PC-3 (cell line): ENCODE measurements at regions not wholly inside any gene's neighbourhood (a gene's known extent, or its start where the extent isn't known, plus 50 kb on each side); places are given as distances from the start of the nearest gene placed in this dataset.

Source experiments
- ATAC-seq: fragments of 200-7000 bp; cut with Tn5 transposase; 2 replicates; pipeline ENCODE4 v1.9.1; 2020; ENCODE audit warnings: mild to moderate bottlenecking, moderate library complexity
- BruUV-seq: library from RNA; stranded (reverse); fragments of 400-500 nt; replicated peaks from 2 replicates; lab custom pipeline; 2021; lab: Mats Ljungman, UMichigan
- CTCF ChIA-PET: fragments of 300-600 bp; sonication (Branson Sonifier 250); formaldehyde crosslinking; loops from one replicate; lab custom pipeline; 2022; ENCODE audit warnings: antibody characterized with exemption; lab: Charles Lee
- POLR2A ChIA-PET: fragments of 300-600 bp; sonication (Branson Sonifier 250); formaldehyde crosslinking; loops from one replicate; lab custom pipeline; 2022; ENCODE audit warnings: antibody characterized with exemption; ENCODE audit not compliant: unreplicated experiment; lab: Charles Lee
- DNase-seq: peaks from one replicate; pipeline ENCODE4 v3.0.0-alpha.2; 2015
- H2AFZ ChIP-seq: fragments of 300-600 bp; sonication (generic); 2 replicates; pipeline ENCODE4 v1.6.0; 2016; ENCODE audit warnings: antibody characterized with exemption, low read length
- H3F3A ChIP-seq: fragments of 300-600 bp; sonication (generic); one replicate; pipeline ENCODE4 v1.6.0; 2017; ENCODE audit warnings: antibody characterized with exemption, low read length, control low read depth, mild to moderate bottlenecking; ENCODE audit not compliant: unreplicated experiment
- H3K27ac ChIP-seq: fragments of 300-600 bp; sonication (generic); 2 replicates; pipeline ENCODE4 v1.5.1; 2016; ENCODE audit warnings: mild to moderate bottlenecking, low read length
- H3K27me3 ChIP-seq: fragments of 300-600 bp; sonication (generic); 2 replicates; pipeline ENCODE4 v1.6.1; 2016; ENCODE audit warnings: low read length, mixed read lengths
- H3K36me3 ChIP-seq: fragments of 300-600 bp; sonication (generic); 2 replicates; pipeline ENCODE4 v1.6.1; 2016; ENCODE audit warnings: low read depth, mixed run types, low read length, mixed read lengths
- H3K4me1 ChIP-seq: fragments of 300-600 bp; sonication (generic); 2 replicates; pipeline ENCODE4 v1.5.1; 2016; ENCODE audit warnings: low read length; ENCODE audit not compliant: insufficient read depth
- H3K4me2 ChIP-seq: fragments of 300-600 bp; sonication (generic); 2 replicates; pipeline ENCODE4 v1.6.0; 2016; ENCODE audit warnings: low read length
- H3K4me3 ChIP-seq: fragments of 300-600 bp; sonication (generic); 2 replicates; pipeline ENCODE4 v1.5.1; 2016; ENCODE audit warnings: mild to moderate bottlenecking, low read length, mixed read lengths
- H3K79me2 ChIP-seq: fragments of 300-600 bp; sonication (generic); 2 replicates; pipeline ENCODE4 v1.6.1; 2017; ENCODE audit warnings: low read length, mixed read lengths
- H3K9ac ChIP-seq: fragments of 300-600 bp; sonication (generic); 2 replicates; pipeline ENCODE4 v1.6.0; 2016; ENCODE audit warnings: mild to moderate bottlenecking, low read length
- H3K9me2 ChIP-seq: fragments of 300-600 bp; sonication (generic); replicated peaks from 2 replicates; pipeline ENCODE4 v1.6.1; 2016; ENCODE audit warnings: mixed run types, low read length, mixed read lengths
- H3K9me3 ChIP-seq: fragments of 300-600 bp; sonication (generic); 2 replicates; pipeline ENCODE4 v1.6.1; 2016; ENCODE audit warnings: low read length, mixed read lengths
- H4K20me1 ChIP-seq: fragments of 300-600 bp; sonication (generic); 2 replicates; pipeline ENCODE4 v1.6.1; 2016; ENCODE audit warnings: low read length, mixed read lengths
- EZH2 ChIP-seq: fragments of 300-600 bp; sonication (generic); IDR thresholded peaks from one replicate; pipeline ENCODE4 v1.6.1; 2017; ENCODE audit warnings: antibody characterized with exemption, mild to moderate bottlenecking, low read length; ENCODE audit not compliant: unreplicated experiment
- EZH2phosphoT487 ChIP-seq: fragments of 300-600 bp; sonication (generic); IDR thresholded peaks from 2 replicates; pipeline ENCODE4 v1.6.1; 2018; ENCODE audit warnings: mild to moderate bottlenecking, antibody characterized with exemption, low read length, borderline replicate concordance
- intact Hi-C: fragments of 100-400 bp; cut with micrococcal nuclease; formaldehyde crosslinking; loops from 2 replicates; pipeline ENCODE4 v1.9.0; 2023
- TF ChIP-seq, protein P1 (sequence below): fragments of 300-600 bp; sonication (generic); conservative IDR thresholded peaks from 2 replicates; pipeline ENCODE4 v1.5.1; 2017; ENCODE audit warnings: antibody characterized with exemption, low read depth, mild to moderate bottlenecking, low read length

DNA sequence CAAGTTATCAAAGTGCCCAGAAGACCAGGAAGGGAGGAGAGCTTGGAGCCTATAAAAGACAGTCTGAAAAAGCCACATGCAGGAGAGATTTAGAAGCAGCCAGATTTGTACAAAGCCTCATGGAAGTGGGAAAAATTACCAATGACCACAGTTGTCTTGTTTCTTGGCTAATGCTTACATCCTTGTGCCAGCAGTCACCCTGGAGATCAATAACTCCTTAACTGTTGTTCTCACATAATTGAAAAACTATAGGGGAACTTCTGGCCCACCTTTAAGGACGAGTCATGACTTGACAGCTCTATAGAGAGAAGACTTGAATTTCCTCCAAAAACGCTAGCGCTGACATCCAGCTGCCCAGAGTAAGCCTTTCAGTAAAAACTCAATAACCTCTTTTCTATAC is 313.1 kb downstream of the GALC start:
- Histone ChIP-seq H3K4me2 (no peak overlapping the region), H2AFZ (no peak overlapping the region), H3K9me2 (no peaks in the 10 kb centered on the region), H3K27ac (no peak overlapping the region), H3K4me1 (no peaks in the 10 kb centered on the region), H3K36me3 (no peaks in the 10 kb centered on the region), H3K4me3 (no peak overlapping the region), H3F3A (no peaks in the 10 kb centered on the region), H3K9ac (no peak overlapping the region), H3K9me3 (peaks cover 5% of the 10 kb centered on the region; the same call in 1 of the 2 replicates), H3K79me2 (no peaks in the 10 kb centered on the region), H4K20me1 (no peaks in the 10 kb centered on the region), H3K27me3 (no peaks in the 10 kb centered on the region)
- BruUV-seq: no TSS peak
- ChIA-PET CTCF (no interaction called here), POLR2A (no interaction called here)
- intact Hi-C loops: no loop called here
- no peak for DNase-seq
- ATAC-seq: no peak
- TF ChIP-seq EZH2phosphoT487 (no peak), EZH2 (no peak)
- TF ChIP-seq, protein P1, sequence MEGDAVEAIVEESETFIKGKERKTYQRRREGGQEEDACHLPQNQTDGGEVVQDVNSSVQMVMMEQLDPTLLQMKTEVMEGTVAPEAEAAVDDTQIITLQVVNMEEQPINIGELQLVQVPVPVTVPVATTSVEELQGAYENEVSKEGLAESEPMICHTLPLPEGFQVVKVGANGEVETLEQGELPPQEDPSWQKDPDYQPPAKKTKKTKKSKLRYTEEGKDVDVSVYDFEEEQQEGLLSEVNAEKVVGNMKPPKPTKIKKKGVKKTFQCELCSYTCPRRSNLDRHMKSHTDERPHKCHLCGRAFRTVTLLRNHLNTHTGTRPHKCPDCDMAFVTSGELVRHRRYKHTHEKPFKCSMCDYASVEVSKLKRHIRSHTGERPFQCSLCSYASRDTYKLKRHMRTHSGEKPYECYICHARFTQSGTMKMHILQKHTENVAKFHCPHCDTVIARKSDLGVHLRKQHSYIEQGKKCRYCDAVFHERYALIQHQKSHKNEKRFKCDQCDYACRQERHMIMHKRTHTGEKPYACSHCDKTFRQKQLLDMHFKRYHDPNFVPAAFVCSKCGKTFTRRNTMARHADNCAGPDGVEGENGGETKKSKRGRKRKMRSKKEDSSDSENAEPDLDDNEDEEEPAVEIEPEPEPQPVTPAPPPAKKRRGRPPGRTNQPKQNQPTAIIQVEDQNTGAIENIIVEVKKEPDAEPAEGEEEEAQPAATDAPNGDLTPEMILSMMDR: no peak

DNA sequence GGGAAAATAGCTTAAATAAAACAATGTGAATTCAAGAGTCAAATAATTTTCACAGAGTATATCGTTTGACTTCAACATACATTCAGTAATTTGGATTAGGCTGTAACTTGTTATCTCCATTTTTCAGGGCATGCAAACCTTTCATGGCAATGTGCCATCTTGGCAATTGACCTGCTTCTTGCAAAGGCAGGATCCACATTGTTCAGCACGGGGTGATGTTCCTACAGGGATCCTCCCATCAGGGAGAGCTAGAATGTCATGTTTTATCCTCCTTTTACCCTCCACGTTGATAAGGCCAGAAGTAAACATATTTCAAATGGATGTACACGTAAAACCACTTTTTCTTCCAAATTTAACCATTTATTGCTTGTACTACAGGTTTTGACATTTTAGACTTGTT is 314.4 kb downstream of the GALC start:
- CTCF ChIA-PET: no interaction called here
- H3K27ac ChIP-seq: no peak overlapping the region
- no TSS peak for BruUV-seq

DNA sequence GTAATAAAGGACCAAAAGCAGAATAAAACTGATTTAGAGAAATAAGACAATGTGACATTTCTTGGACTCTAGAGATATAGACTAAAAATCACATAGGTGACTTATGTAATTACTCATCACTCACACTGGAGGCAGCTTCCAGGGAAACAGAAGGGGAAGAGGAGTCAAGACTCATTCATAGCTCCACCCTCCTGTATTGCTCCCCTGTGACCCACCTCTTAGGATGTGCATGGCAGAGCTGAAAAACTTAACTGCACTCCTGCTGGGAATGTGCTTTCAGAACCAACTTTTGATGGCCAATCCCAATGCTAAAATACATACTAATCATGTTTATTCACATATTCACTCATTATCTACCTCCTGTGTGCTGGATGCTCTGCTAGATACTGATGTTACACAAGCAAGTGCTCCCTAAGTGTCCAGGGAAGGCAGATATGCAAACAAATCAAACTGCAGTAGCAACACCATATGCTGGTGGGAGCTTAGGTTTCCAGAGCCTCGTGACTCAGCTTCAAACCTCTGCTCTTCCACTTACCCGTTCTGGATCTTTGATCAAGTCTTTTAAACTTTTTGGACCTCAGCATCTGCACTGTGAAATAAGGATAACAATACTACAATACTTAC is 316.1 kb downstream of the GALC start:
- Histone ChIP-seq H3K36me3 (no peaks in the 10 kb centered on the region), H4K20me1 (no peaks in the 10 kb centered on the region), H3K4me3 (no peak overlapping the region), H3K27ac (no peak overlapping the region), H2AFZ (no peak overlapping the region), H3K27me3 (no peaks in the 10 kb centered on the region), H3K4me1 (no peaks in the 10 kb centered on the region), H3F3A (no peaks in the 10 kb centered on the region), H3K9me3 (no peaks in the 10 kb centered on the region; the same call in 1 of the 2 replicates), H3K4me2 (no peak overlapping the region), H3K9me2 (no peaks in the 10 kb centered on the region), H3K9ac (no peak overlapping the region), H3K79me2 (no peaks in the 10 kb centered on the region)
- ATAC-seq: no peak
- DNase-seq: no peak
- no TSS peak for BruUV-seq
- intact Hi-C loops: no loop called here
- POLR2A ChIA-PET: no interaction called here
- TF ChIP-seq EZH2phosphoT487 (no peak), EZH2 (no peak)
- TF ChIP-seq, protein P1: no peak
- CTCF ChIA-PET: no interaction called here

More for the DNA sequence above, 314.4 kb downstream of the GALC start:
- Histone ChIP-seq H2AFZ (no peak overlapping the region), H3K9me2 (no peaks in the 10 kb centered on the region), H3K27me3 (no peaks in the 10 kb centered on the region), H3K4me2 (no peak overlapping the region), H4K20me1 (no peaks in the 10 kb centered on the region), H3K4me1 (no peaks in the 10 kb centered on the region), H3F3A (no peaks in the 10 kb centered on the region), H3K79me2 (no peaks in the 10 kb centered on the region), H3K9ac (no peak overlapping the region), H3K36me3 (no peaks in the 10 kb centered on the region), H3K4me3 (no peak overlapping the region), H3K9me3 (peaks cover 5% of the 10 kb centered on the region; the same call in 1 of the 2 replicates)
- intact Hi-C loops: no loop called here
- DNase-seq (no peak), ATAC-seq (no peak)
- POLR2A ChIA-PET: no interaction called here
- TF ChIP-seq EZH2: no peak
- no peak for TF ChIP-seq EZH2phosphoT487
- TF ChIP-seq, protein P1: no peak
